Choroid plexus epithelial cell (primary cell): ENCODE measurements at regions not wholly inside any gene's neighbourhood (a gene's known extent, or its start where the extent isn't known, plus 50 kb on each side); places are given as distances from the start of the nearest gene placed in this dataset.

Experiments
- DNase-seq: peaks from one replicate; pipeline ENCODE4 v3.0.0-alpha.2; 2010; ENCODE audit warnings: low read depth
- H3K4me3 ChIP-seq: 2 replicates; pipeline ENCODE4 v1.5.1; 2011; ENCODE audit warnings: low read depth, mild to moderate bottlenecking, control low read depth, low read length, moderate library complexity
- TF ChIP-seq, protein P1 (sequence below): conservative IDR thresholded peaks from 2 replicates; pipeline ENCODE4 v1.5.1; 2011; ENCODE audit warnings: low read depth, mild to moderate bottlenecking, control low read depth, inconsistent platforms, low read length, moderate library complexity

DNA sequence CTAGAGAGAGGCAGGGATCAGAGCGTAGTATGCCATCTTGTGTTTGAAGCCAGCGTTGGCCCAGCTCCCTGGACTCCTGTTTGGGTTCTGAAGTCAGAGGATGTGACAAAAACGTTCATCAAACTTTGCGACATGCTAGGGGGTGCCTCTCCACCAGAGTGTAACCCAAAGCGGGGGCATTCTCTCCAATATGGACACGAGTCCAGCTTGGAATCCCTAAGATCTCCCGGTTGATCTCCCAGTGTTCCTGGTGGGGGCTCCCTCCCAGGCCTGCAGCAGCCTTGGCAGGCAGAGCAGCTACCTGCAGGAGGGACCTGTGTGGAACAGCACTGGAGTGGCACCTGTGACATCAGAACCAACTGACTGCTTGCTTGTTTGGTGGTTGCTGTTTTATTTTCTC lies 218.8 kb upstream of the ECI2 start:
- TF ChIP-seq, protein P1, sequence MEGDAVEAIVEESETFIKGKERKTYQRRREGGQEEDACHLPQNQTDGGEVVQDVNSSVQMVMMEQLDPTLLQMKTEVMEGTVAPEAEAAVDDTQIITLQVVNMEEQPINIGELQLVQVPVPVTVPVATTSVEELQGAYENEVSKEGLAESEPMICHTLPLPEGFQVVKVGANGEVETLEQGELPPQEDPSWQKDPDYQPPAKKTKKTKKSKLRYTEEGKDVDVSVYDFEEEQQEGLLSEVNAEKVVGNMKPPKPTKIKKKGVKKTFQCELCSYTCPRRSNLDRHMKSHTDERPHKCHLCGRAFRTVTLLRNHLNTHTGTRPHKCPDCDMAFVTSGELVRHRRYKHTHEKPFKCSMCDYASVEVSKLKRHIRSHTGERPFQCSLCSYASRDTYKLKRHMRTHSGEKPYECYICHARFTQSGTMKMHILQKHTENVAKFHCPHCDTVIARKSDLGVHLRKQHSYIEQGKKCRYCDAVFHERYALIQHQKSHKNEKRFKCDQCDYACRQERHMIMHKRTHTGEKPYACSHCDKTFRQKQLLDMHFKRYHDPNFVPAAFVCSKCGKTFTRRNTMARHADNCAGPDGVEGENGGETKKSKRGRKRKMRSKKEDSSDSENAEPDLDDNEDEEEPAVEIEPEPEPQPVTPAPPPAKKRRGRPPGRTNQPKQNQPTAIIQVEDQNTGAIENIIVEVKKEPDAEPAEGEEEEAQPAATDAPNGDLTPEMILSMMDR = no peak
- no peak overlapping the region for H3K4me3 ChIP-seq
- DNase-seq = no peak

DNA sequence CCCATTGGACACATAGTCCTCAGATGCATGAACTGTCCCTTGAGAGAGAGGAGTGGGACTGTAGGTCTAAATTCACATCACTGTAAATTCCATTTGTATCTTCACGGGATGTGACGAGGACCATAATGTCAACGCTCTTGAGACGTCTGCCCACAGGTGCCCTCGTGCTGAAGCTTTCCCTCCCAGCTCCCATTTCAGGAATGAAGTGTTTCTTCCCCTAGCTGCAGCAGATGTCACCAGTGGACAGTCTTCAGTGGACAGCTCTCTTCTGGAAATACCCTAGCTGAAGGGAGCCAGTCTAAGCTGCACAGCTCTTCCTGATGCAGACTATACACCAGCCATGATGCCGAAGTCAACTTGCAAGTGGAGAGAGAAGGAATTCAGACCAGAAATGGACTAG lies 217.4 kb upstream of the ECI2 start:
- H3K4me3 ChIP-seq = no peak overlapping the region
- no peak for DNase-seq
- TF ChIP-seq, protein P1 = no peak

- TF ChIP-seq, protein P1 = no peak
- H3K4me3 ChIP-seq = no peak overlapping the region
- no peak for DNase-seq
These were observed 216.9 kb upstream of the ECI2 start for GRCh38 chr6:4352322-4352669.

DNA sequence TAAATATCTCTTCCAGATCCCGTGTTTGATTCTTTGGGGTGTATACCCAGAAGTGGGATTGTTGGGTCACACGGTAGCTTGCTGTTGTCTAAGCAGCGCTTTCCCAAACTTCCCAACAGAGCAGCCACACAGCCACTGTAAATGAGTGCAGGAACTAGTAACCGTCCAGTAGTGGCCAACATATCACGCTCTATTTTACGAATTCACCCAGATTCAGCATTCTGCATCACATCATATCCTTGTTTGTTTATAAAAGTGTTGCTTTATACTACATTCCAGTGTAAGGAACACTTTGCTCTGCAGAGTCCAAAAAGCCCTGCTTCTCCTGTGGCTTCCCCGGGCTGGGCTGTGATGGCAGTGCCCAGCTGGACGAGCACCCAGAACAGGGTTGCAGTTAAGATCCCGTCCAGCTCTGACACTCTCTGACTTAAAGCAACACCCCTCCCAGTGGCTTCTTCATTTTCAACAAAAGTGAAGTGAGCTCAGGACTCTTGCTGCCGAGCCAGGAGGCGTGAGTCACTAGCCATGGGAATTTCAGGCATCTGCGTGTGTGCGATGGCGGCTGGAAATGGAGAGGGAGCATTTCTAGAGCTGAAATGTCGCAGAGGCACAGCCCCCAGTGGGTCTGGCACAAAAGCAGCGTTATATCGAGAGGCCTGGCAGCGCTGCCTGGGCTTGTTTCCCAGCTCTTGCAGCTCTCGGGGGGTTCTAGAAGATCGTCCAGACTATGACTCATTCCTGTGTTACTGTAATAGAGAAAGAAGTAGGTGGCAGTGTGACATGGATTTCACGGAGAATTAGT lies 216.3 kb upstream of the ECI2 start:
- TF ChIP-seq, protein P1 = peak; percentile 16
- H3K4me3 ChIP-seq = peak overlapping the region; percentile 42
- peak; percentile 91 for DNase-seq

GRCh38 chr6:4350567-4351519 lies 215.5 kb upstream of the ECI2 start:
- DNase-seq = peak; percentile 67

GRCh38 chr6:4349931-4350330 lies 214.6 kb upstream of the ECI2 start:
- DNase-seq = no peak
- H3K4me3 ChIP-seq = no peak overlapping the region
- TF ChIP-seq, protein P1 = no peak

More at GRCh38 chr6:4350567-4351519, 215.5 kb upstream of the ECI2 start:
- TF ChIP-seq, protein P1 = no peak
- H3K4me3 ChIP-seq = no peak overlapping the region
